IMR-90 (cell line): ENCODE measurements at regions not wholly inside any gene's neighbourhood (a gene's known extent, or its start where the extent isn't known, plus 50 kb on each side); places are given as distances from the start of the nearest gene placed in this dataset.

Experiments used
- ATAC-seq: fragments of 200-7000 bp; cut with Tn5 transposase; 2 replicates; pipeline ENCODE4 v1.9.1; 2020; ENCODE audit warnings: low read depth, mild to moderate bottlenecking, moderate library complexity
- BruUV-seq: library from RNA; stranded (reverse); fragments of 400-500 nt; replicated peaks from 2 replicates; lab custom pipeline; 2021; lab: Mats Ljungman, UMichigan
- CTCF ChIA-PET: fragments of 300-600 bp; formaldehyde crosslinking; extraction: SDS; loops from one replicate; lab custom pipeline; 2021; ENCODE audit warnings: antibody characterized with exemption; lab: Yijun Ruan, JAX
- POLR2A ChIA-PET: fragments of 300-600 bp; sonication (Branson Sonifier 250); formaldehyde crosslinking; loops from one replicate; lab custom pipeline; 2022; ENCODE audit warnings: antibody characterized with exemption; ENCODE audit not compliant: unreplicated experiment; lab: Charles Lee
- DNase-seq: peaks from one replicate; pipeline ENCODE4 v3.0.0; 2013
- H2AFZ ChIP-seq: replicated peaks from 2 replicates; pipeline ENCODE3; 2013; ENCODE audit warnings: low read length, mild to moderate bottlenecking; ENCODE audit not compliant: poor library complexity
- H2AK5ac ChIP-seq: 2 replicates; pipeline ENCODE4 v1.6.1; 2013; ENCODE audit warnings: low read depth, low read length, inconsistent platforms
- H2AK9ac ChIP-seq: replicated peaks from 2 replicates; pipeline ENCODE3; 2013; ENCODE audit warnings: mild to moderate bottlenecking, low read depth, low read length, moderate library complexity; ENCODE audit not compliant: poor library complexity
- H2BK120ac ChIP-seq: 2 replicates; pipeline ENCODE4 v1.6.1; 2013; ENCODE audit warnings: low read depth, low read length, inconsistent platforms
- H2BK15ac ChIP-seq: 3 replicates; pipeline ENCODE4 v1.6.1; 2013; ENCODE audit warnings: low read depth, low read length, inconsistent platforms
- H2BK20ac ChIP-seq: 2 replicates; pipeline ENCODE4 v1.6.1; 2013; ENCODE audit warnings: low read depth, mild to moderate bottlenecking, inconsistent platforms, low read length, moderate library complexity
- H2BK5ac ChIP-seq: 2 replicates; pipeline ENCODE4 v1.6.1; 2013; ENCODE audit warnings: mild to moderate bottlenecking, low read depth, low read length, inconsistent platforms; ENCODE audit not compliant: poor library complexity, severe bottlenecking
- H3K14ac ChIP-seq: replicated peaks from 2 replicates; pipeline ENCODE4 v1.6.1; 2013; ENCODE audit warnings: low read depth, low read length, inconsistent platforms
- H3K18ac ChIP-seq: 2 replicates; pipeline ENCODE4 v1.6.1; 2013; ENCODE audit warnings: low read depth, low read length, control low read depth
- H3K23ac ChIP-seq: 2 replicates; pipeline ENCODE4 v1.6.1; 2013; ENCODE audit warnings: low read depth, low read length, inconsistent platforms
- H3K27ac ChIP-seq: 2 replicates; pipeline ENCODE4 v1.5.1; 2013; ENCODE audit warnings: mild to moderate bottlenecking, control low read depth, low read length; ENCODE audit not compliant: insufficient read depth
- H3K27me3 ChIP-seq: 2 replicates; pipeline ENCODE4 v1.6.1; 2013; ENCODE audit warnings: low read length; ENCODE audit not compliant: control insufficient read depth, insufficient read depth
- H3K36me3 ChIP-seq: 2 replicates; pipeline ENCODE4 v1.6.1; 2013; ENCODE audit warnings: low read length, mixed read lengths; ENCODE audit not compliant: control insufficient read depth, insufficient read depth
- H3K4ac ChIP-seq: 2 replicates; pipeline ENCODE4 v1.6.1; 2013; ENCODE audit warnings: low read depth, low read length, inconsistent platforms
- H3K4me1 ChIP-seq: 2 replicates; pipeline ENCODE4 v1.6.1; 2013; ENCODE audit warnings: low read length, mixed read lengths; ENCODE audit not compliant: control insufficient read depth, insufficient read depth
- H3K4me2 ChIP-seq: 2 replicates; pipeline ENCODE4 v1.6.1; 2013; ENCODE audit warnings: low read depth, mild to moderate bottlenecking, control low read depth, low read length, moderate library complexity
- H3K4me3 ChIP-seq: 2 replicates; pipeline ENCODE4 v1.5.1; 2013; ENCODE audit warnings: low read depth, mild to moderate bottlenecking, control low read depth, low read length, moderate library complexity; ENCODE audit not compliant: insufficient read depth
- H3K56ac ChIP-seq: 2 replicates; pipeline ENCODE4 v1.6.1; 2013; ENCODE audit warnings: low read length, inconsistent platforms; ENCODE audit not compliant: insufficient read depth; ENCODE audit errors: extremely low read depth
- H3K79me1 ChIP-seq, 2 experiments: 2 replicates each; pipeline ENCODE4 v1.6.1; 2013; ENCODE audit warnings: low read length in 2 of 2, inconsistent platforms in 1 of 2, low read depth in 1 of 2
- H3K9ac ChIP-seq: 2 replicates; pipeline ENCODE4 v1.6.1; 2013; ENCODE audit warnings: low read depth, low read length, control low read depth
- H3K9me1 ChIP-seq: 2 replicates; pipeline ENCODE4 v1.6.1; 2013; ENCODE audit warnings: low read length, inconsistent platforms; ENCODE audit not compliant: insufficient read depth
- H3K9me3 ChIP-seq: 2 replicates; pipeline ENCODE4 v1.6.1; 2013; ENCODE audit warnings: low read length; ENCODE audit not compliant: control insufficient read depth, insufficient read depth
- H4K20me1 ChIP-seq: 2 replicates; pipeline ENCODE4 v1.6.1; 2013; ENCODE audit warnings: low read length, inconsistent platforms; ENCODE audit not compliant: insufficient read depth
- H4K5ac ChIP-seq: 2 replicates; pipeline ENCODE4 v1.6.1; 2013; ENCODE audit warnings: mild to moderate bottlenecking, low read depth, low read length, control low read depth
- H4K8ac ChIP-seq, 2 experiments: 2 replicates each; pipeline ENCODE4 v1.6.1; 2013; ENCODE audit warnings: low read depth in 2 of 2, low read length in 2 of 2, control low read depth in 1 of 2, inconsistent platforms in 1 of 2
- H4K91ac ChIP-seq: 2 replicates; pipeline ENCODE4 v1.6.1; 2013; ENCODE audit warnings: low read depth, low read length, inconsistent platforms; ENCODE audit not compliant: insufficient read depth
- BHLHE40 ChIP-seq: fragments of 150-350 bp; IDR thresholded peaks from 2 replicates; pipeline ENCODE4 v1.6.1; 2016; ENCODE audit warnings: mild to moderate bottlenecking, low read depth, low read length
- CHD1 ChIP-seq: IDR thresholded peaks from 2 replicates; pipeline ENCODE4 v1.6.1; 2012; ENCODE audit warnings: low read depth, low read length, improper control_type of control experiment
- POLR2A ChIP-seq: IDR thresholded peaks from 2 replicates; pipeline ENCODE4 v1.6.1; 2012; ENCODE audit warnings: mild to moderate bottlenecking, low read depth, low read length
- RAD21 ChIP-seq: IDR thresholded peaks from 2 replicates; pipeline ENCODE4 v1.6.1; 2012; ENCODE audit warnings: low read length, improper control_type of control experiment
- SMC3 ChIP-seq: fragments of 150-350 bp; IDR thresholded peaks from 2 replicates; pipeline ENCODE4 v1.6.1; 2016; ENCODE audit warnings: low read depth, mild to moderate bottlenecking, antibody characterized with exemption, low read length, moderate library complexity
- dilution Hi-C: fragments of 300-500 bp; cut with HindIII; formaldehyde crosslinking; loops from one replicate; pipeline ENCODE4 v1.14.3; 2018; ENCODE audit warnings: low sequenced_read_pairs; ENCODE audit not compliant: unreplicated experiment
- in situ Hi-C: fragments of 300-500 bp; cut with MboI; formaldehyde crosslinking; loops from 3 replicates; pipeline ENCODE4 v1.14.3; 2019; ENCODE audit warnings: low sequenced_read_pairs, inconsistent platforms, mixed read lengths
- intact Hi-C: fragments of 100-400 bp; cut with micrococcal nuclease; formaldehyde crosslinking; loops from 2 replicates; pipeline ENCODE4 v1.10.0; 2022
- TF ChIP-seq, protein P1 (sequence below): fragments of 150-350 bp; IDR thresholded peaks from 2 replicates; pipeline ENCODE4 v1.6.1; 2016; ENCODE audit warnings: low read depth, mild to moderate bottlenecking, low read length, moderate library complexity, borderline replicate concordance

DNA sequence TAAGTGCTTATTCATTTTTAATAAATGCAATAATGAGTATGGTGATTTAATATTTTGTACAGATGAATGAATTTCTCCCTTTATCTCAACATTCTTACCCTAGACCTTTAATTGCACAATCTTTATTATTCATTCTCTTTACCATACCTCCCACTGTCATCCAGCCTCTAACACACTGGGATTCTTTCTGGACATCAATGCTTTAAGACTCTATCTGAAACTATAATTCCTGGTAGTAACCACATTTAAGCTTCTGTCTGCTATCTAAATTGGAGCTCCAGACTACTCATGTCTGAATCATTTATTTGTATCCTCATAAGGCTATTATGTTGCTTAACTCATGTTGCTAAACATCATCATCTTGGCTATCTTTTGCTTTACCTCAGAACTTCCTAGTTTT lies 270.2 kb downstream of the ALG10B start:
- H3K18ac ChIP-seq = no peak overlapping the region
- H2AK5ac ChIP-seq = no peak overlapping the region
- no peak overlapping the region for H3K14ac ChIP-seq
- POLR2A ChIA-PET = no interaction called here
- BruUV-seq = no TSS peak
- H2AK9ac ChIP-seq = no peak overlapping the region
- no peak overlapping the region for H3K56ac ChIP-seq
- H3K79me1 ChIP-seq = no peaks in the 10 kb centered on the region
- no peak overlapping the region for H2BK5ac ChIP-seq
- no peaks in the 10 kb centered on the region for H3K9me1 ChIP-seq
- no peak overlapping the region for H3K27ac ChIP-seq
- no peak overlapping the region for H4K91ac ChIP-seq
- no peaks in the 10 kb centered on the region for H3K36me3 ChIP-seq
- H2BK20ac ChIP-seq = no peak overlapping the region
- no peak overlapping the region for H2BK15ac ChIP-seq
- no peak overlapping the region for H3K4me2 ChIP-seq
- no peaks in the 10 kb centered on the region for H3K4me1 ChIP-seq
- H3K23ac ChIP-seq = no peak overlapping the region
- ATAC-seq = no peak
- dilution Hi-C loops (no loop called here), in situ Hi-C loops (no loop called here), intact Hi-C loops (no loop called here)
- no peak overlapping the region for H2AFZ ChIP-seq
- H3K4me3 ChIP-seq = no peak overlapping the region
- no peak overlapping the region for H4K5ac ChIP-seq
- DNase-seq = no peak
- H3K9ac ChIP-seq = no peak overlapping the region
- H3K27me3 ChIP-seq = no peaks in the 10 kb centered on the region
- no peaks in the 10 kb centered on the region; the same call in 1 of the 2 replicates for H3K9me3 ChIP-seq
- TF ChIP-seq SMC3 (no peak), RAD21 (no peak), POLR2A (no peak), BHLHE40 (no peak), CHD1 (no peak)
- TF ChIP-seq, protein P1, sequence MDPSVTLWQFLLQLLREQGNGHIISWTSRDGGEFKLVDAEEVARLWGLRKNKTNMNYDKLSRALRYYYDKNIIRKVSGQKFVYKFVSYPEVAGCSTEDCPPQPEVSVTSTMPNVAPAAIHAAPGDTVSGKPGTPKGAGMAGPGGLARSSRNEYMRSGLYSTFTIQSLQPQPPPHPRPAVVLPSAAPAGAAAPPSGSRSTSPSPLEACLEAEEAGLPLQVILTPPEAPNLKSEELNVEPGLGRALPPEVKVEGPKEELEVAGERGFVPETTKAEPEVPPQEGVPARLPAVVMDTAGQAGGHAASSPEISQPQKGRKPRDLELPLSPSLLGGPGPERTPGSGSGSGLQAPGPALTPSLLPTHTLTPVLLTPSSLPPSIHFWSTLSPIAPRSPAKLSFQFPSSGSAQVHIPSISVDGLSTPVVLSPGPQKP = no peak
- H3K4ac ChIP-seq = no peak overlapping the region
- H4K20me1 ChIP-seq = no peaks in the 10 kb centered on the region
- CTCF ChIA-PET = no interaction called here
- H4K8ac ChIP-seq = no peak overlapping the region
- no peak overlapping the region for H2BK120ac ChIP-seq
